HL-60 (cell line): ENCODE measurements at regions not wholly inside any gene's neighbourhood (a gene's known extent, or its start where the extent isn't known, plus 50 kb on each side); places are given as distances from the start of the nearest gene placed in this dataset.

Source experiments
- POLR2AphosphoS5 ChIP-seq: IDR thresholded peaks from 2 replicates; pipeline ENCODE4 v1.6.1; 2012; ENCODE audit warnings: low read depth
- TF ChIP-seq, protein P1 (sequence below): IDR thresholded peaks from one replicate; pipeline ENCODE4 v1.5.1; 2011; ENCODE audit warnings: low read length, control low read depth, inconsistent platforms; ENCODE audit not compliant: insufficient read depth

DNA sequence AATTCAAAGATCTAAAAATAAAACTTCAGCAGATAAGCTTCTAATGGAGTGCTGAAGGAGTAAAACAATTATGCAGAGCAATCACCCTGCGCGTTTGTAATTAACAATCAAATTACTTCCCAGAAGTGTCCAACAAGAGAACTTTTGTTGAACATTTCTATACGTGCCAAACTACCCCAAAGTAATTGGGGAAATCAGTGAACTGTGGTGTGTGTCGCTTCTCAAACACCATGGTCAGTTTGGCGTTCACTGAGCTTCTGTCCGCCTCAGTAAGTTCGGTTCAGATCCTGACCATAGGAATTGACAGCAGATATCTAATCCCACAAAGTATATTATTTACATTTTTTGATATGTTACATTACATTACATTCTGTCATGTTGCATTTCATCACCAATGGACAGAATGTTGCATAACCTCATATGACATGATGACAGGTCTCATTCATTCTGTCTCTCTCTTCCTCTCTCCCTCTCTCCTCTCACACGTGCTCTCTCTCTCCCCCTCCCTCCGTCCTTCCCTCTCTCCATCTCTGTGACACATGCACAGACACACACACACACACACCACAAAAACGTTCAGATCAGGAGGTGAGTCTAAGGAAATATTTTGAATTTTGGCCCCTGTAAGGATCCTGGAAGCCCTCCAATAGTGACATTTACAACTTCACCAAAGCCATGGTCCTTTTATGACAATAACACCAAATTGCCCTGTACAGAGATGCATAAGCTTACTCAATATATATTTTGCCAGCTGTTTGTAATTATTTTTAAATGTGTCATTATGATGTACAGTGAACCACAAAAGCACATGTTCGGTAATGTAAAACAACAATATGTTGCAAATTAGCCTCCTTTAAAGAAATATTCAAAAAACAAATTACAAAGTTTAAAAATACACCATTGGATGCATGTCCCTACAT is 269.2 kb downstream of the FIGN start:
- TF ChIP-seq POLR2AphosphoS5: no peak
- TF ChIP-seq, protein P1, sequence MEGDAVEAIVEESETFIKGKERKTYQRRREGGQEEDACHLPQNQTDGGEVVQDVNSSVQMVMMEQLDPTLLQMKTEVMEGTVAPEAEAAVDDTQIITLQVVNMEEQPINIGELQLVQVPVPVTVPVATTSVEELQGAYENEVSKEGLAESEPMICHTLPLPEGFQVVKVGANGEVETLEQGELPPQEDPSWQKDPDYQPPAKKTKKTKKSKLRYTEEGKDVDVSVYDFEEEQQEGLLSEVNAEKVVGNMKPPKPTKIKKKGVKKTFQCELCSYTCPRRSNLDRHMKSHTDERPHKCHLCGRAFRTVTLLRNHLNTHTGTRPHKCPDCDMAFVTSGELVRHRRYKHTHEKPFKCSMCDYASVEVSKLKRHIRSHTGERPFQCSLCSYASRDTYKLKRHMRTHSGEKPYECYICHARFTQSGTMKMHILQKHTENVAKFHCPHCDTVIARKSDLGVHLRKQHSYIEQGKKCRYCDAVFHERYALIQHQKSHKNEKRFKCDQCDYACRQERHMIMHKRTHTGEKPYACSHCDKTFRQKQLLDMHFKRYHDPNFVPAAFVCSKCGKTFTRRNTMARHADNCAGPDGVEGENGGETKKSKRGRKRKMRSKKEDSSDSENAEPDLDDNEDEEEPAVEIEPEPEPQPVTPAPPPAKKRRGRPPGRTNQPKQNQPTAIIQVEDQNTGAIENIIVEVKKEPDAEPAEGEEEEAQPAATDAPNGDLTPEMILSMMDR: no peak
